Osteoblast (primary cell): ENCODE measurements at regions not wholly inside any gene's neighbourhood (a gene's known extent, or its start where the extent isn't known, plus 50 kb on each side); places are given as distances from the start of the nearest gene placed in this dataset.

ENCODE experiments used
- DNase-seq: peaks from one replicate; pipeline ENCODE4 v3.0.0; 2011; ENCODE audit warnings: low spot score, mixed read lengths; ENCODE audit not compliant: insufficient read length; ENCODE audit errors: missing footprints
- H2AFZ ChIP-seq: 2 replicates; pipeline ENCODE4 v1.6.0; 2011; ENCODE audit warnings: mild to moderate bottlenecking, low read length
- H3K27ac ChIP-seq: 2 replicates; pipeline ENCODE4 v1.5.1; 2011; ENCODE audit warnings: mild to moderate bottlenecking, low read depth, low read length, moderate library complexity
- H3K27me3 ChIP-seq: 2 replicates; pipeline ENCODE4 v1.6.0; 2012; ENCODE audit warnings: mild to moderate bottlenecking, control low read depth, inconsistent platforms, low read length, moderate library complexity; ENCODE audit not compliant: insufficient read depth
- H3K36me3 ChIP-seq: 2 replicates; pipeline ENCODE4 v1.5.1; 2011; ENCODE audit warnings: mild to moderate bottlenecking, low read length, control low read depth, moderate library complexity; ENCODE audit not compliant: insufficient read depth
- H3K4me1 ChIP-seq: 2 replicates; pipeline ENCODE4 v1.5.1; 2011; ENCODE audit warnings: mild to moderate bottlenecking, low read length, control low read depth, moderate library complexity; ENCODE audit not compliant: insufficient read depth
- H3K4me2 ChIP-seq: 2 replicates; pipeline ENCODE4 v1.6.0; 2011; ENCODE audit warnings: mild to moderate bottlenecking, low read length; ENCODE audit not compliant: insufficient read depth
- H3K4me3 ChIP-seq: fragments of 200-600 bp; sonication (generic); 3 replicates; pipeline ENCODE4 v1.5.1; 2012; ENCODE audit warnings: mild to moderate bottlenecking, low read length, inconsistent platforms; ENCODE audit not compliant: insufficient read depth
- H3K79me2 ChIP-seq: 2 replicates; pipeline ENCODE4 v1.6.0; 2012; ENCODE audit warnings: mild to moderate bottlenecking, low read length, control low read depth, inconsistent platforms; ENCODE audit not compliant: insufficient read depth
- H3K9me3 ChIP-seq: 2 replicates; pipeline ENCODE4 v1.5.1; 2011; ENCODE audit warnings: low read depth, low read length, control low read depth
- H4K20me1 ChIP-seq: 2 replicates; pipeline ENCODE4 v1.6.0; 2012; ENCODE audit warnings: mild to moderate bottlenecking, low read length, control low read depth; ENCODE audit not compliant: insufficient read depth
- CTCF ChIP-seq: IDR thresholded peaks from 2 replicates; pipeline ENCODE4 v1.5.1; 2011; ENCODE audit warnings: mild to moderate bottlenecking, low read depth, low read length, moderate library complexity; ENCODE audit errors: extremely low read depth

- Histone ChIP-seq H3K36me3 (no peaks in the 10 kb centered on the region), H3K27ac (no peak overlapping the region), H3K4me3 (no peak overlapping the region), H3K4me2 (no peak overlapping the region), H3K4me1 (no peaks in the 10 kb centered on the region), H3K79me2 (no peaks in the 10 kb centered on the region), H4K20me1 (no peaks in the 10 kb centered on the region), H2AFZ (no peak overlapping the region), H3K9me3 (no peaks in the 10 kb centered on the region), H3K27me3 (no peaks in the 10 kb centered on the region)
- peak; percentile 6 for DNase-seq
- no peak for TF ChIP-seq CTCF
Measured at GRCh38 chr2:125559186-125559585, 1096.8 kb upstream of the GYPC start.

- H3K4me1 ChIP-seq: no peaks in the 10 kb centered on the region
- no peaks in the 10 kb centered on the region for H3K27me3 ChIP-seq
- no peak overlapping the region for H3K4me3 ChIP-seq
- no peaks in the 10 kb centered on the region for H3K79me2 ChIP-seq
- no peaks in the 10 kb centered on the region for H4K20me1 ChIP-seq
- no peak for TF ChIP-seq CTCF
- H3K9me3 ChIP-seq: no peaks in the 10 kb centered on the region
- H3K4me2 ChIP-seq: no peak overlapping the region
- H2AFZ ChIP-seq: no peak overlapping the region
- H3K36me3 ChIP-seq: no peaks in the 10 kb centered on the region
- DNase-seq: no peak
- no peak overlapping the region for H3K27ac ChIP-seq
Measured at GRCh38 chr2:125560855-125561254, 1095.1 kb upstream of the GYPC start.

DNA sequence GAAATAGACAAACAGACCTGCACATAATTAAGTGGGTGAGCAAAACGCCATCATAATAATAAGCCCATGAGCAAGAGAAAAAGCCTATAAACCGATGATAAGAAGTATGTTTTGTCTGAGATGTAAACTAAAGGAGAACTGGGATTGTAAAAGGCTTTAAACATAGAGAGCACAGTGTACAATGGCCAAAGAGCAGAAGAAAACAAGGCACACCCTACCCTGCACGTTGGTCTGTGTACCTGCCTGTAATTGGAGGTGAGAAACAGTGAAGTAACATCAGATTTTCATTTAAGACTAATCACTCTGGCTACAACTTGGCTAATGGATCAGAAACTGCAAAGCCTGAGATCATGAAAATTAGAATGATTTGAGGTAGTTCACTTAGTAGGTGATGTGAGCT, 1094.7 kb upstream of the GYPC start:
- H3K27ac ChIP-seq: no peak overlapping the region
- H3K4me3 ChIP-seq: no peak overlapping the region
- H3K9me3 ChIP-seq: peaks cover 1% of the 10 kb centered on the region
- H4K20me1 ChIP-seq: no peaks in the 10 kb centered on the region
- H3K36me3 ChIP-seq: no peaks in the 10 kb centered on the region
- no peak for TF ChIP-seq CTCF
- no peaks in the 10 kb centered on the region for H3K4me1 ChIP-seq
- H3K4me2 ChIP-seq: no peak overlapping the region
- H3K27me3 ChIP-seq: no peaks in the 10 kb centered on the region
- no peak for DNase-seq
- no peak overlapping the region for H2AFZ ChIP-seq
- no peaks in the 10 kb centered on the region for H3K79me2 ChIP-seq

DNA sequence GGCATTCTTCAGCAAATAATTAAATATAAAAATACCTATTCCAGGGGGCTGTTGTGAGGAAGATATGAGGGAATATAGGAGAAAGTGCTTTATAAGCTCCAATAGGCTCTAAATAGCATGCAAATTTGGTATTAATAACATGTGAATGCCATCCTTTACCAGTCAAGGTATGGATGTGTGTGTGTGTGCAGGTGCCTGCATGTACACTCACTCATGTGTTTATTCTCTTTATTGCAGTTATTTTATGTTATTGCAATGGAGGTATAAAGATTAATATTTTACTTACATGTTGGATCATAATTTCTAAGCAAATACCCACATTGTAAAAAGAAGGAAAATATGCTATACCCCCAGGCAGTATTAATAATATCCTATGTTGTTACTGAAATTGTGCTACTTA, 1093.0 kb upstream of the GYPC start:
- Histone ChIP-seq H3K27me3 (no peaks in the 10 kb centered on the region), H3K4me1 (no peaks in the 10 kb centered on the region), H2AFZ (no peak overlapping the region), H4K20me1 (no peaks in the 10 kb centered on the region), H3K36me3 (no peaks in the 10 kb centered on the region), H3K4me3 (no peak overlapping the region), H3K4me2 (no peak overlapping the region), H3K79me2 (no peaks in the 10 kb centered on the region), H3K27ac (no peak overlapping the region), H3K9me3 (peaks cover 1% of the 10 kb centered on the region)
- no peak for TF ChIP-seq CTCF
- DNase-seq: no peak
